C4-2B (cell line): ENCODE measurements at regions not wholly inside any gene's neighbourhood (a gene's known extent, or its start where the extent isn't known, plus 50 kb on each side); places are given as distances from the start of the nearest gene placed in this dataset.

Experiments
- CTCF ChIP-seq: fragments of 450-650 bp; conservative IDR thresholded peaks from 2 replicates; pipeline ENCODE4 v1.5.1; 2017; ENCODE audit warnings: mild to moderate bottlenecking
- ZFX ChIP-seq: fragments of 450-650 bp; IDR thresholded peaks from 2 replicates; pipeline ENCODE4 v1.6.1; 2017

- TF ChIP-seq CTCF (no peak), ZFX (no peak)
These were observed 114.8 kb upstream of the TMEM132D start for GRCh38 chr12:130018614-130019013.
